Anterior cingulate cortex (tissue), 58 donors: ENCODE measurements at regions not wholly inside any gene's neighbourhood (a gene's known extent, or its start where the extent isn't known, plus 50 kb on each side); places are given as distances from the start of the nearest gene placed in this dataset.

Experiments
- DNase-seq, 58 donors: peaks; one replicate each; lab custom pipeline; 2025; lab: John Stamatoyannopoulos, UW

DNA sequence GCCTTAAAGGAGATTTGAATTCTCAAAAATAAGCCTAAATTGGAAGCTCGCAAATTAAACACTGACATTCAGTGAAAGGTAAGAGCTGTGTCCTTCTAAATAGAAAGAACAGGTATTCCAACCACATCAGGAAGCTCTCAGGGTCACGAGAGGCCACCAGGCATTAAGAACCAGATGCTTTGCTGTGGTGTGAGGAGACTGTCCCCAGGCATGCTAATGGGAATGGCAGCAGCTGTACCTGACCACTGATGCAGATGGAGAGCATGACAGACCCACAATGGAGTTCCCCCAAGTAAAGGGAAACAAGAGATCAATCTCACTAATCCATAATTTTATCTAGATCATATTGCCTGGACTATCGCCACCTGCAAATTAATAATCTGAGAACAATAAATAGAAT, 658.9 kb upstream of the NOX3 start:
- no peak for DNase-seq

DNA sequence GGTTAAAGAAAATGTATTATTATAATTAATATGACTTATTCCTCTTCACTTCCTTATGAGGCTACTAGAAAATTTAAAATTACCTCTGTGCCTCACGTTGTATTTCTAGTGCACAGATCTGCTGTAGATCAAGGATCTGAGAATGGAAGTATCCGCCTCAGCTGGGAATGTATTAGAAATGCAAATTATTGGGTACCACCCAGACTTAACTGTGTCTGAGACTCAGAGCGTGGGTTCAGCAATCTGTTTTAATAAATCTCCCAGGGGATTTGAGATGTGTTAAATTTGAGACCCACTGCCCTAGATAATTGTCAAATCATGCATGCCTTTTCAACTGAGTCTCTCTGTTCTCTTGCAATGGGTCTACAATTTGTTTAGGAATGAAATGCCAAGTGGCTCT, 658.0 kb upstream of the NOX3 start:
- DNase-seq, result no peak

DNA sequence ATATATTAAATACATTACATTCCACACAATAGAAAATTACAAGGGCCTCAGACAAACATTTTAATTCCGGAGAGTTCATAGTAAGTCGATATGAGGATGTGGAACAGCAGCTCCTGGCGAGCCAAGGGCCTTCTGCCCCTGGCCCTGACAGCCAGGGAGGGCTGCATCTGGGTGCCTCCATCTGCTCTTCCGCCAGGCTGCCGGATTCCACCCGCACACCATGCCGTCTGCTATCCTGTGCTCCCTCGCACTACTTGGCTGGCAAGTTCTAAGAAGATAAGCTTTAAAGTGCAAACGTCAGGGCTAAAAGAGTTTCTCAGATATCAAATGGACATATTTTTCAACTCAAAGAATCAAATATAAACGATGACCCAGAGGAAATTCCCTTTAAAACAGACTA, 656.3 kb upstream of the NOX3 start:
- DNase-seq, result no peak

DNA sequence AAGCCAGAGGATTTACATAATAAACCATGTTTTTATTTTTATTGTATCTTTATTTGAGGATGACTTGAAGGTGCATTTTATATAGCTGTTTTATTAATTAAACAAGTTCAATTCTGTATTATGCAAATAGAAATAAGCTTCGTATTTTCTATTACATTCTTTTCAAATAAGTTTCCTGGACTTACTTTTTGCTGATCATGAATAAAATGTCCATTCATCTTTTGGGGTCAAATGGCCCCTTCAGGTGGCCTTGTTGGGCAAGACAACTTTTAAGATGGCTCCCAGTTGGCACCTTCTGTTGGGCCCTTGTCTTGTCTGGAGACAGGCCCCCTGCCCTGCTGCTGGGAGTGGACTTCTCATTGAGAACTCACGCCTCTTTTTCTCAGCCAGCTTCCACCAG, 654.6 kb upstream of the NOX3 start:
- DNase-seq, result no peak

DNA sequence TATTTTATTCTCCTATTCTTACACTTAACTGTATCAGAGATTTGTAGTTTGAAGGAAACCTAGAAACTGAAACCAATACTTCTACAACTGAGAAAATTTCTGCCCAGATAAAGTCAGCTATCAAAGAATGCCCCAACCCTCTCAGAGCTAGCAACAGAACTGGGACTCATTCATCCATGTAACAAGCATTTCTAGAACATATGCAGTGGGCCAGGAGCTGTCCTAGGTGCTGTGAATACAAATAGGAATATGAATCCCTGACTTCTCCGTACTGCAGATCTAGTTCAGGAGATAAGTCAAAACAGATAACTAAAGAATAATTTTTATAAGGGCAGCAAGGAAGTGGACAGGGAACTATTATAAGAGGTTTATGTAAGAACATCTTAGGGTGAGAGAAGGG, 654.1 kb upstream of the NOX3 start:
- DNase-seq, result peak in 1 of 58 donors; percentile 7

DNA sequence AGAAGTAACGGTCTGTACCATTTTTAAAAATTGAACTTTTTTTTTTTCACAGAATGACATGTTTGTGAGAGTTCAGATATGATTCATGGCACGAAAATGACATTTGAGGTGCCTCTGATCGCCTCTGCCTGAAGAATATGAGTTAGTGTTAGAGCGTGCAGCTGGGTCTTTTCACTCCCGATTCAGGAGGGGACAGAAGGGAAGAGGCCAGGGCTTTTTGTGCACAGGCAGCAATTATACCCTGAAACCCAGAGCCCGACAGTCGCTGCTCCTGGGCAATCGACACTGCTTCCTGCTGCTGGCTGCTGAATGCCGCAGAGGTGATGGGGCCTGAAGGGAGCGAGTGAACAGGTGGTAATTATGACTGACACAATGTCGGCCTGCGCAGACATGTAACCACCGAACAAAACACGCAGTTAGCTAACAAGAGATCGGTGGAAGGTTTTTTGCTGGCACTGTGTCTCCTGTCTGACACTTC, 652.0 kb upstream of the NOX3 start:
- DNase-seq, result no peak

DNA sequence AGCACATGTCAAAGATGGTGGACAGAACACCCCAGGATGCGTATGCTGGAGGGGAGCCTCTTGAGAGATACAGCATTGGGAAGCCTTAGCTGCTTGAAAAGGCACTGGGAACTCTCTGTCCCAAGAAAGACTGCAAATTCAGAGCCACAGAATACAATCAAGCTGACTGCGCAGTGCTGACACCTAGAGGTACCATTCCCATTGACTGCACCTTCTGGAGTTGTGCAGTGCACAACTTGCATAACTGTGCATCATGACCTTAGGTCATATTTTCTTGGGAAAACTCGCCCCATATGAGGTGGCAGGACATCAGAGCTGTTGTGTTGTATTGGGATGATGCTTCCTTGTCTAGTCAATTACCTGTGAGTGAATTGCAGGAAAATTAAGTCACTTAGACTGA, 646.5 kb upstream of the NOX3 start:
- no peak for DNase-seq

DNA sequence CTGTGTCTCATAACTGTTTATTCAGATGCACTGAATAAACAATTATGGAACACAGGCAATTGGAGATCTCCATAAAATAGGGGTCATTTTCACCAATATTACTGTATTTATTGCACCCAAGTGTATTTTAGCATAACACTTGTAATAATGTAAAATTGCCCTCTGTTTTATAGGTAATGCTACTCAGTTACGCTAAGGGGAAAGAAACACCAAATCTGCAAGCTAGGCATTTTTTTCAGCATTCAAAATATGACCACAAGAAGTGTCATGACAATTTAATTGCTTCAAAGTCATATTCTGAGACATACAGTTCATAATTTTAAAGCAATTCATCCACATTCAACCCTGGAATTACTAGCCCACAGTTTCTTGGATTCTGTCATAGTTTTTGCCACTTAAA, 643.2 kb upstream of the NOX3 start:
- DNase-seq, result no peak

DNA sequence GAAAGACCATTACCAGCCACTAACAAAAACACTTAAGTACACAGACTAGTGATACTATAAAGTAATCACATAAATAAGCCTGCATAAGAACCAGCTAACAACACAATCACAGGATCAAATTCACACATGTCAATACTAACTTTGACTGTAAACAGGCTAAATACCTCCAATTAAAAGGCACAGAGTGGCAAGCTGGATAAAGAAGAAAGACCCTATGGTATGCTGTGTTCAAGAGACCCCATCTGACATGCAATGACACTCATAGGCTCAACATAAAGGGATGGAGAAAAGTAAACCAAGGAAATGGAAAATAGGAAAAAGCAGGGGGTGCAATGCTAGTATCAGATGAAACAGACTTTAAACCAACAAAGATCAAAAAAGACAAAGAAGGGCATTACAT, 631.8 kb upstream of the NOX3 start:
- no peak for DNase-seq

DNA sequence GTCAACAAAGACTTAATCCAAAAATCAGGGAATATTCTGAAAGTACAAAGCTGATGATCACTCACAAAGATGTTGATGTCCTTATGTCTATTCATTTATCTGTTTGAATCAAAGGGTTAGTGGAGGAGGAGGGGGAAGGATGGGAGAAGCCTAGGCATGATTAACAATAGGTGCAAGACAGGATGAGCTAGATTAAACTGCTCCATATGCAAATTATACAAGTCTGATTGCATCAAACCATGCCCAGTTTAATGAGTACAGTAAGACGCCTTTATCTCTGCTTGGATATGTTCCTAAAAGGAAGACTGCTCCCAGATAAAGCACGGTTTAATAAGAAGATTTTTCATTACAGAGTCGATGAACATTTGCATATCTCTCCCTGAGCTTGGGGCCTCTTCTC, 626.4 kb upstream of the NOX3 start:
- no peak for DNase-seq

DNA sequence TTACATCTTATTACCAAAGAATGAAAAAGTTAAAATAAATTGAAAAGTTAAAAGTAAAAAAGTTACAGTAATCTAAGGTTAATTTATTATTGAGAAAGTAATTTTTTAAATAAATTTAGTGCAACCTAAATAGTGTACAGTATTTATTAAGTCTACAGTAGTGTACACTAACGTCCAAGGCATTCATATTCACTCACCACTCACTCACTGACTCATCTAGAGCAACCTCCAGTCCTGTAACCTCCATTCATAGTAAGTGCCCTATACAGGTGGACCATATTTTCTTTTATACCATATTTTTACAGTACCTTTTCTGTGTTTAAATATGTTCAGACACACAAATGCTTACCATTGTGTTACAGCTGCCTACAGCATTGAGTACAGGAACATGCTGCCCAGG, 624.7 kb upstream of the NOX3 start:
- DNase-seq, result no peak

DNA sequence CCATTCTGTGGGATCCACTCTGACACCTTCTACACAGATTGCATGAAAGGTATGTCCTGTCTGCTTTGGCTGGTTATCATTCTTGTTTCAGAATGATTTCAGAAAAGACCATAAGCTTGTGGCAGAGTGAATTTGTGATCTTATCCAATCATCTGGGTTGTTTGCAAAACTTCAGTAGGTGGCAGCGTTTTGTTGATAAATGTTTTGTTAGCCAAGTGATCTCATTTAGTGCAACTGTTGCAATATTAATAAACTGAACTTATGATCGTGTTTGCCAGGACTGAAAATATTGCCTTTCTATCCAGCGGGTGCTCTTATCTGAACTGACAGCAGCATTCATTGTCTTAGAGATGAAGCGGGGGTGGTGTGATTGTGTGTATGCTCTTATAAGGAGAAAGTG, 613.2 kb upstream of the NOX3 start:
- no peak for DNase-seq

DNA sequence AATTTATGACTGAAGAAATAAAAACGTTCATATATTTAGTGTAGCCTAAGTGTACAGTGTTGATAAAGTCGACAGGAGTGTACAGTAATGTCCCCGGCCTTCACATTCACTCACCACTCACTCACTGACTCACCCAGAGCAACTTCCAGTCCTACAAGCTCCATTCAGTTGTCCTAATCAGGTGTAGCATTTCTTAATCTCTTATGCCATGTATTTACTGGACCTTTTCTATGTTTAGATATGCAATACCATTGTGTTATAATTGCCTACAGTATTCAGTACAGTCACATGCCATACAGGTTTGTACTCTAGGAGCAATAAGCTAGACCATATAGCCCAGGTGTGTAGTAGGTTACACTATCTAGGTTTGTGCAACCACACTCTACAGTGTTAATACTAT, 610.2 kb upstream of the NOX3 start:
- DNase-seq, result no peak

DNA sequence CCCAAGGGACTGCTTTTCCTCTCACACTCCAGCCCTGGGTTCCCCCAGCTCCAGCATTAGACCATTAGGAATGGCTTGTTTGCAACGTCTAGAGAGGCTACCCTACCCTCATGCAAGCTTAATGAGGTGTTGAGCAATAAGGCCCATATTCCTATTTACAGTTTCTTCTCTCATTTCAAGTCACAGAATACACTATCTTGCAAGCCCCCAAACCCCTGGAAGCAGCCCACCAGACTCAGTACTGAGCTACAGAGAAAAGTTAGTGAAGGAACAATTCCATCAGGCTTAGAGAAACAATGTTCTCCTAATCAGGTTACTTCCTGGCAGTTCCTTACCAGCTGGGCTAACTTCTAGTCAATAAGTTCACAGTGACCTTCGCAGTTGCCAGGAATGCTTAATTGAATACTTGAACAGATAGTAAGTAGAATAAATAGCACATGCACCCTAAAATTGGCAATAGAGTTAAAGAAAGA, 606.5 kb upstream of the NOX3 start:
- DNase-seq, result no peak

DNA sequence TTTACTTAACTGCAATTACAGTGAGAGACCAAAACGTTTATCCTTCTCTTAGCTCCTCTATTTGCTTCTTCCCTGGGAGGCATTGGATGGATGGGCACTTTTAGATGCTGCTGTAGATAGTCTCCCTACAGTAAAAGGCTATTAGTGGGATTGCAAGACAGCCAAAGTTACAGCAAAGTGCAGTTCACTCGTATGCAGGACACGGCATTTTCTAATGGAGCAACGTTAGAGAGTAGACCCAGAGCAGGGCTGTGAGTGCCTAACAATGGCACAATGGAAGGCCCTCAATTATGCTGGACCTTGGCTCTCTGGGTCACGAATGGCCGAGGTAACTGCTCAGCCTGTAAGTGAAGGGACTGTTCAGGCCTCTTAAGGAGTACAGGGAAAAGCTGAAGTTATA, 605.8 kb upstream of the NOX3 start:
- DNase-seq, result no peak

DNA sequence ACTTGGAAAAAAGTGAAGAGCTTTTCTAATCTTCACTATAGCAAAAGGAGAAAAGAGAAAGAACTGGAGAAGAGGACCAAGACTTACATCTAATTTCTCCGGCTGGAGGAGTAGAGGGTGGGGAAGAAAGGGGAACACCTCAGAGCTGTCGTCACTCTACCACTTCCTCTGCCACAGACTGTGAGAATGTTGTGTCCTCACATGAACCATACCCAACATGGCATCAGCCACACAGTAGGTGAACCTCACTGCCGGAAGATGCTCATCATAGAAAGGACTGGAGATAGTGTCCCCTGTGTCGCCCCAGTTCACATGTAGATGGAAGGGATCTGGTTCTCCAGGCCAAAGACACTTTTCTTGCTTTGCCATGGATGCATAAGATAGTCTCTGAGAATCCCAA, 604.4 kb upstream of the NOX3 start:
- DNase-seq, result no peak

DNA sequence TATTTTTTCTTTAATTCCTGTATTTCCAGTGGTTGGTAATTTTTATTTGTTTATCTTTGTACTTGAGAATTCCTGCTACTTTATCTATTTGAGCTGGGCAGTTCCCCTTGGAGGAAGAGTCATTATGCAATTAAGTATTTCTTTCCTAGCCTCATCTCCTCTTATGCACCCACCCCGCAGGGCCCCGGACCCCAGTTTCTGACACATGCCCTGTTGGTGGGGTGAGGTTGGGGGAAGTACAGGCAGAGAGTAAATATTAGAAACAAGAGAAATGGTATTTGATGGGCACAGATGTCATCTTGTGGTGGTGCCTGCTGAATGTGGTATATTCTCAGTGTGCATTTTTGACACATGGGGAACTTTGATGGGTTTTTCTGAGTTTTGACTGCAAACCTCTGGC, 602.7 kb upstream of the NOX3 start:
- no peak for DNase-seq

DNA sequence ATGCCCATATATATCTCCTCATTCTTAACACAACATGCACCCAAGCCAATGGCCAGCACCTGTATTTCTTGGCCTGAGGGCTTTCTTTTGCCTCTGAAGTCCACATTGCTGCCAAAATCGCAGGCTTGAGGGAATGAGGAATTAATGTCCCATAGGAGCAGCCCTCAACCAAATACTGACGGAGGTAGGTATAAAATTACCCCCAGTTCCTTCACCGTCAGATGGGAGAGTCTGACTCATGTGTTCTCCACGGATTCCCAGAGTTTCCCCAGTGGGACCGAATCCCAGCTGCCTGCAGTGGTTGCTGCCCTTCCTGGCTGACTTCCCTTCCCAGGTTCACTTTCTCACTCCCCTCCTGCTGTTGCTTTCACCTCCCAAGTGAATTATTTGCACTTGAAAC, 602.2 kb upstream of the NOX3 start:
- DNase-seq, result no peak

DNA sequence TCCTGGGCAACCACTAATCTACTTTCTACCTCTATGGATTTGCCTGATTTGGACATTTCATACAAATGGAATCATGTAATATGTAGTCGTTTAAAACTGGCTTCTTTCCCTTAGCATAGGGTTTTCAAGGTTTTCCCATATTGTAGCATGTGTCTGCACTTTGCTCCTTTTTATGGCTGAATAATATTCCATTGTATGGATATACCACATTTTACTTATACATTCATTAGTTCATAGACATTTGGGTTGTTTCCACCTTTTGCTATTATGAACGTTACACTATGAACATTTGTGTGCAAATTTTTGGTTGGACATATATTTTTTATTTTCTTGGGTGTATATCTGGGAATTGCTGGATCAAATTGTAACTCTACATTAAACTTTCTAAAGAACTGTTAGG, 600.4 kb upstream of the NOX3 start:
- no peak for DNase-seq

DNA sequence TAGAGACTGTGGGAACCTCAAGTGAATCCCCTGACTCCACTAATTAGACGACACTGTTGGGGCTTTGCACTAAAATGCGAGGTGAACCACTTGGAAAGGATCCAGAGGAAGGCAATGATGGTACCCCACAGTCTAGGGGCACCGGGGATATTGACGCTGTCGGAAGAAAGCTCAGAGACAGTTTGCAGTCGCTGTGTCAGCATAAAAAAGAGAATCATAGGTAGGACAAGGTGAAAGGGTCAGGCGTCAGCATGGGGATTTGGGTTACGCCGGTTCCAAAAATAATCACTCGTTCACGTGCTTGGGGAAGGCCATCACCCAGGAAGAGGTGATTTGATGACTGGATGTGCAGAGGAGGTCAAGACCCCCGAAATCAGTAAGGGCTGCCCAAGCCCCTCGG, 598.0 kb upstream of the NOX3 start:
- no peak for DNase-seq

DNA sequence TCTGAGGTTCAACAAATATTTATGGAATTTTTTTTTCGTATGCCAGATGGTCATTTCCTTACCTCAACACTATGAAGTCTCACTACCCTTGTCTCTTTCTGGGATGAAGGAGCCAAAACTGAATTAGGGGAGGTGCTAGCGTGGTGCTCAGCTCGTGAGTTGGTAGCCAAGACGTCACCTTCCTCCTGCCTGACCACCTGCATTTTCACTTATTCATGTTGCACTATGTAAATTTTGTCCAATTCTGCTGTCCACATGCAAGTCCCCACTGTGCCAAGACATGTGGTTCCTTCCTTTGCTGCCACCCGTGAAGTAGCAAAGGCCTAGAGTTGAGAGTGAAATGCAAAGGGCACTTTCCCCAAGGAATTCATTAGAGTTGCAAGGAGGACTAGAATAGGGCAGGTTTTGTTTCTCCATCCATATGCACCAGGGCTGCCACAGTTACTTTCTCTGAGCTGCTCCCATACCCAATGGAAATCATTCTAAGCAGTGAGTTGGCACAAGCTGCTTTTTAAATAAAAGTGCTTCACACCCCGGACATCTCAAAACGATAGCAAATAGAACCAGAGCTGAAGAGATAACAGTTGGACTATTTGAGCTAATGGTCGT, 591.3 kb upstream of the NOX3 start:
- DNase-seq, result no peak

DNA sequence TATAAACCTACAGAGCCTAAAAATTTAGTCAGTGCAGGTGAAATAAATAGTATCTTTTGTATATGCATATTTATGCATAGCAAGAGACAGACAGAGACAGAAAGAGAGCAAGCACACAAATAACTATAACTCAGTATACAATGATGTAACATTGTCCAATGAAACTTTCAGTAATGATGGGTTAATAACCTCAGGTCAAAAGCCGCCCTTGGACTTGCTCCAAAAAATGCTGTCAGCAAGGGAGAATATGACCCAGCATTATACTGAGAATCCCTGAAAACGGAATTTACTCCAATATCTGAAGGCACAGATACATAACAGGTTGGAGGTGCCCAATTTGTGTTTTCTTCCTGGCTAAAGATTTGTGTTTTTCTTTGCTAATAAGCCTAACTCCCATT, 590.6 kb upstream of the NOX3 start:
- no peak for DNase-seq
